IMR-90 (cell line): ENCODE measurements at regions not wholly inside any gene's neighbourhood (a gene's known extent, or its start where the extent isn't known, plus 50 kb on each side); places are given as distances from the start of the nearest gene placed in this dataset.
A peak's percentile ranks its signal among the peaks of the same experiment; 100 is the strongest.

ENCODE experiments used
- ATAC-seq: fragments of 200-7000 bp; cut with Tn5 transposase; 2 replicates; pipeline ENCODE4 v1.9.1; 2020; ENCODE audit warnings: low read depth, mild to moderate bottlenecking, moderate library complexity
- BruUV-seq: library from RNA; stranded (reverse); fragments of 400-500 nt; replicated peaks from 2 replicates; lab custom pipeline; 2021; lab: Mats Ljungman, UMichigan
- CTCF ChIA-PET: fragments of 300-600 bp; formaldehyde crosslinking; extraction: SDS; loops from one replicate; lab custom pipeline; 2021; ENCODE audit warnings: antibody characterized with exemption; lab: Yijun Ruan, JAX
- POLR2A ChIA-PET: fragments of 300-600 bp; sonication (Branson Sonifier 250); formaldehyde crosslinking; loops from one replicate; lab custom pipeline; 2022; ENCODE audit warnings: antibody characterized with exemption; ENCODE audit not compliant: unreplicated experiment; lab: Charles Lee
- DNase-seq: peaks from one replicate; pipeline ENCODE4 v3.0.0; 2013
- H2AFZ ChIP-seq: replicated peaks from 2 replicates; pipeline ENCODE3; 2013; ENCODE audit warnings: low read length, mild to moderate bottlenecking; ENCODE audit not compliant: poor library complexity
- H2AK5ac ChIP-seq: 2 replicates; pipeline ENCODE4 v1.6.1; 2013; ENCODE audit warnings: low read depth, low read length, inconsistent platforms
- H2AK9ac ChIP-seq: replicated peaks from 2 replicates; pipeline ENCODE3; 2013; ENCODE audit warnings: mild to moderate bottlenecking, low read depth, low read length, moderate library complexity; ENCODE audit not compliant: poor library complexity
- H2BK120ac ChIP-seq: 2 replicates; pipeline ENCODE4 v1.6.1; 2013; ENCODE audit warnings: low read depth, low read length, inconsistent platforms
- H2BK15ac ChIP-seq: 3 replicates; pipeline ENCODE4 v1.6.1; 2013; ENCODE audit warnings: low read depth, low read length, inconsistent platforms
- H2BK20ac ChIP-seq: 2 replicates; pipeline ENCODE4 v1.6.1; 2013; ENCODE audit warnings: low read depth, mild to moderate bottlenecking, inconsistent platforms, low read length, moderate library complexity
- H2BK5ac ChIP-seq: 2 replicates; pipeline ENCODE4 v1.6.1; 2013; ENCODE audit warnings: mild to moderate bottlenecking, low read depth, low read length, inconsistent platforms; ENCODE audit not compliant: poor library complexity, severe bottlenecking
- H3K14ac ChIP-seq: replicated peaks from 2 replicates; pipeline ENCODE4 v1.6.1; 2013; ENCODE audit warnings: low read depth, low read length, inconsistent platforms
- H3K18ac ChIP-seq: 2 replicates; pipeline ENCODE4 v1.6.1; 2013; ENCODE audit warnings: low read depth, low read length, control low read depth
- H3K23ac ChIP-seq: 2 replicates; pipeline ENCODE4 v1.6.1; 2013; ENCODE audit warnings: low read depth, low read length, inconsistent platforms
- H3K27ac ChIP-seq: 2 replicates; pipeline ENCODE4 v1.5.1; 2013; ENCODE audit warnings: mild to moderate bottlenecking, control low read depth, low read length; ENCODE audit not compliant: insufficient read depth
- H3K27me3 ChIP-seq: 2 replicates; pipeline ENCODE4 v1.6.1; 2013; ENCODE audit warnings: low read length; ENCODE audit not compliant: control insufficient read depth, insufficient read depth
- H3K36me3 ChIP-seq: 2 replicates; pipeline ENCODE4 v1.6.1; 2013; ENCODE audit warnings: low read length, mixed read lengths; ENCODE audit not compliant: control insufficient read depth, insufficient read depth
- H3K4ac ChIP-seq: 2 replicates; pipeline ENCODE4 v1.6.1; 2013; ENCODE audit warnings: low read depth, low read length, inconsistent platforms
- H3K4me1 ChIP-seq: 2 replicates; pipeline ENCODE4 v1.6.1; 2013; ENCODE audit warnings: low read length, mixed read lengths; ENCODE audit not compliant: control insufficient read depth, insufficient read depth
- H3K4me2 ChIP-seq: 2 replicates; pipeline ENCODE4 v1.6.1; 2013; ENCODE audit warnings: low read depth, mild to moderate bottlenecking, control low read depth, low read length, moderate library complexity
- H3K4me3 ChIP-seq: 2 replicates; pipeline ENCODE4 v1.5.1; 2013; ENCODE audit warnings: low read depth, mild to moderate bottlenecking, control low read depth, low read length, moderate library complexity; ENCODE audit not compliant: insufficient read depth
- H3K56ac ChIP-seq: 2 replicates; pipeline ENCODE4 v1.6.1; 2013; ENCODE audit warnings: low read length, inconsistent platforms; ENCODE audit not compliant: insufficient read depth; ENCODE audit errors: extremely low read depth
- H3K79me1 ChIP-seq, 2 experiments: 2 replicates each; pipeline ENCODE4 v1.6.1; 2013; ENCODE audit warnings: low read length in 2 of 2, inconsistent platforms in 1 of 2, low read depth in 1 of 2
- H3K9ac ChIP-seq: 2 replicates; pipeline ENCODE4 v1.6.1; 2013; ENCODE audit warnings: low read depth, low read length, control low read depth
- H3K9me1 ChIP-seq: 2 replicates; pipeline ENCODE4 v1.6.1; 2013; ENCODE audit warnings: low read length, inconsistent platforms; ENCODE audit not compliant: insufficient read depth
- H3K9me3 ChIP-seq: 2 replicates; pipeline ENCODE4 v1.6.1; 2013; ENCODE audit warnings: low read length; ENCODE audit not compliant: control insufficient read depth, insufficient read depth
- H4K20me1 ChIP-seq: 2 replicates; pipeline ENCODE4 v1.6.1; 2013; ENCODE audit warnings: low read length, inconsistent platforms; ENCODE audit not compliant: insufficient read depth
- H4K5ac ChIP-seq: 2 replicates; pipeline ENCODE4 v1.6.1; 2013; ENCODE audit warnings: mild to moderate bottlenecking, low read depth, low read length, control low read depth
- H4K8ac ChIP-seq, 2 experiments: 2 replicates each; pipeline ENCODE4 v1.6.1; 2013; ENCODE audit warnings: low read depth in 2 of 2, low read length in 2 of 2, control low read depth in 1 of 2, inconsistent platforms in 1 of 2
- H4K91ac ChIP-seq: 2 replicates; pipeline ENCODE4 v1.6.1; 2013; ENCODE audit warnings: low read depth, low read length, inconsistent platforms; ENCODE audit not compliant: insufficient read depth
- CHD1 ChIP-seq: IDR thresholded peaks from 2 replicates; pipeline ENCODE4 v1.6.1; 2012; ENCODE audit warnings: low read depth, low read length, improper control_type of control experiment
- MAFK ChIP-seq: IDR thresholded peaks from 2 replicates; pipeline ENCODE4 v1.6.1; 2012; ENCODE audit warnings: low read depth, low read length, improper control_type of control experiment
- POLR2A ChIP-seq: IDR thresholded peaks from 2 replicates; pipeline ENCODE4 v1.6.1; 2012; ENCODE audit warnings: mild to moderate bottlenecking, low read depth, low read length
- RAD21 ChIP-seq: IDR thresholded peaks from 2 replicates; pipeline ENCODE4 v1.6.1; 2012; ENCODE audit warnings: low read length, improper control_type of control experiment
- RCOR1 ChIP-seq: IDR thresholded peaks from 2 replicates; pipeline ENCODE4 v1.6.1; 2012; ENCODE audit warnings: mild to moderate bottlenecking, low read length, improper control_type of control experiment; ENCODE audit not compliant: insufficient replicate concordance
- RFX5 ChIP-seq: IDR thresholded peaks from 2 replicates; pipeline ENCODE4 v1.8.0; 2012; ENCODE audit warnings: low read depth, mild to moderate bottlenecking, low read length, moderate library complexity
- WGBS, 2 experiments: methylation state at CpG; one replicate each; pipeline versions ENCODE4 v1.1.5 to v1.1.7; 2013; ENCODE audit warnings: missing lambda C conversion rate in 2 of 2; ENCODE audit not compliant: insufficient read length in 1 of 2; ENCODE audit errors: extremely low coverage in 2 of 2; 5-methylcytosine and 5-hydroxymethylcytosine counted together
- dilution Hi-C: fragments of 300-500 bp; cut with HindIII; formaldehyde crosslinking; loops from one replicate; pipeline ENCODE4 v1.14.3; 2018; ENCODE audit warnings: low sequenced_read_pairs; ENCODE audit not compliant: unreplicated experiment
- in situ Hi-C: fragments of 300-500 bp; cut with MboI; formaldehyde crosslinking; loops from 3 replicates; pipeline ENCODE4 v1.14.3; 2019; ENCODE audit warnings: low sequenced_read_pairs, inconsistent platforms, mixed read lengths
- intact Hi-C: fragments of 100-400 bp; cut with micrococcal nuclease; formaldehyde crosslinking; loops from 2 replicates; pipeline ENCODE4 v1.10.0; 2022
- TF ChIP-seq, protein P1 (sequence below): fragments of 150-350 bp; IDR thresholded peaks from 2 replicates; pipeline ENCODE4 v1.6.1; 2017; ENCODE audit warnings: mild to moderate bottlenecking, antibody characterized with exemption, low read length, low read depth
- TF ChIP-seq, protein P2 (sequence below): conservative IDR thresholded peaks from 2 replicates; pipeline ENCODE4 v1.5.1; 2012; ENCODE audit warnings: mild to moderate bottlenecking, low read depth, low read length, improper control_type of control experiment

DNA sequence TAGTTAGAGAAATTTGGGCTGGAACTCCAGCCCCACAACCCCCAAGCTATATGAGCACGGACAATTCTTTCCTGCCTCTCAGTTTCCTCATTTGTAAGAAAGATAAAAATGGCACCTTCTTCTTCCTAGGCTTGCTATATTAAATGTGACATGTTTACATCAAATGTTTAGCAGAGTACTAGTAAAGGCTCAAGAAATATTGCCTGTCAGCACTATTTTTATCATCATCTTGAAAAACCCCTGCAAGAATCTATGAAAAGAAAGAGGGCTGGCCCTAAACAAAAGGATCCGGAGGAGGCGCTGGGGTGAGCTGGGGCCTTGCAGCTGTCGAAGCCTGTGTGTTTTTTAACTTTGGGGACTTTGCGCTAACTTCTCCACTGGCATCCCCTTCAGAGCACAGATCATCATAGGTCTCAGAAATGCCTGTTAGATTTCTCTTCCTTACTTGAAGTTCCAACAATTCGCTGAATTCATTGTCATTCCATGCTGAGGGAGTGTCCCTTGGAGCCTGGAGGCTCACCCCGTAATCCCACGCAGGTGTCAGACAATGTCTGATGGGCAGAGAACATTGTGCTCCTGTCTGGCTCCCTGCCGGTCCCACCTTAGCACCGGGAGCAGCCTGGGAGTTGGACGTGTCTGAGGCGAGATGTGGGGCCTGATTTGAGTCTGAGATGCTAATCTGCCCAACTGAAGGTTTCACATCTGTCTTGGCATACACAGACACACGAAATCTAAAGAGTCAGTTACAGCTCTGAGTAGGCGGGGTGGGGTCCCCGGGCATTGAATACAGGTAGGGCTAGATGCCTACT lies 206.8 kb downstream of the NUAK1 start:
- CTCF ChIA-PET = no interaction called here
- dilution Hi-C loops = no loop called here
- peak overlapping the region; percentile 25 for H2AFZ ChIP-seq

More for the DNA sequence above, 206.8 kb downstream of the NUAK1 start:
- peaks cover 19% of the 10 kb centered on the region for H3K4me1 ChIP-seq
- no peaks in the 10 kb centered on the region for H3K27me3 ChIP-seq
- DNase-seq (no peak), ATAC-seq (no peak)
- no peak overlapping the region for H3K56ac ChIP-seq
- H3K4me2 ChIP-seq = no peak overlapping the region
- in situ Hi-C loops = no loop called here
- H3K4me3 ChIP-seq = no peak overlapping the region
- no TSS peak for BruUV-seq
- POLR2A ChIA-PET = no interaction called here
- no peak overlapping the region; a peak in 1 of 4 replicates for H4K8ac ChIP-seq
- peak overlapping the region; percentile 44 for H2BK120ac ChIP-seq
- H3K4ac ChIP-seq = peak overlapping the region; percentile 68
- 0 out of 2 replicates have a peak overlapping the region, but pooled peaks have one; percentile 3 for H4K5ac ChIP-seq
- intact Hi-C loops = no loop called here
- H3K18ac ChIP-seq = peak overlapping the region; percentile 38; the same call in 1 of the 2 replicates
- peak overlapping the region; percentile 48; the same call in 1 of the 2 replicates for H4K91ac ChIP-seq
- peak overlapping the region; percentile 82 for H2AK5ac ChIP-seq
- H3K36me3 ChIP-seq = no peaks in the 10 kb centered on the region
- no peak overlapping the region for H3K14ac ChIP-seq
- H3K9me1 ChIP-seq = peaks cover 18% of the 10 kb centered on the region
- no peaks in the 10 kb centered on the region for H4K20me1 ChIP-seq
- WGBS, 2 experiments = 83% methylated on average over 7 of the region's 15 CpGs; no CpG with 5 or more reads in 1 of the 2 experiments
- H2BK20ac ChIP-seq = peak overlapping the region; percentile 32
- H3K23ac ChIP-seq = no peak overlapping the region; the same call in 1 of the 2 replicates
- TF ChIP-seq, protein P1, sequence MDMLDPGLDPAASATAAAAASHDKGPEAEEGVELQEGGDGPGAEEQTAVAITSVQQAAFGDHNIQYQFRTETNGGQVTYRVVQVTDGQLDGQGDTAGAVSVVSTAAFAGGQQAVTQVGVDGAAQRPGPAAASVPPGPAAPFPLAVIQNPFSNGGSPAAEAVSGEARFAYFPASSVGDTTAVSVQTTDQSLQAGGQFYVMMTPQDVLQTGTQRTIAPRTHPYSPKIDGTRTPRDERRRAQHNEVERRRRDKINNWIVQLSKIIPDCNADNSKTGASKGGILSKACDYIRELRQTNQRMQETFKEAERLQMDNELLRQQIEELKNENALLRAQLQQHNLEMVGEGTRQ = no peak
- TF ChIP-seq MAFK = peak; percentile 70
- TF ChIP-seq RAD21 = no peak
- TF ChIP-seq, protein P2, sequence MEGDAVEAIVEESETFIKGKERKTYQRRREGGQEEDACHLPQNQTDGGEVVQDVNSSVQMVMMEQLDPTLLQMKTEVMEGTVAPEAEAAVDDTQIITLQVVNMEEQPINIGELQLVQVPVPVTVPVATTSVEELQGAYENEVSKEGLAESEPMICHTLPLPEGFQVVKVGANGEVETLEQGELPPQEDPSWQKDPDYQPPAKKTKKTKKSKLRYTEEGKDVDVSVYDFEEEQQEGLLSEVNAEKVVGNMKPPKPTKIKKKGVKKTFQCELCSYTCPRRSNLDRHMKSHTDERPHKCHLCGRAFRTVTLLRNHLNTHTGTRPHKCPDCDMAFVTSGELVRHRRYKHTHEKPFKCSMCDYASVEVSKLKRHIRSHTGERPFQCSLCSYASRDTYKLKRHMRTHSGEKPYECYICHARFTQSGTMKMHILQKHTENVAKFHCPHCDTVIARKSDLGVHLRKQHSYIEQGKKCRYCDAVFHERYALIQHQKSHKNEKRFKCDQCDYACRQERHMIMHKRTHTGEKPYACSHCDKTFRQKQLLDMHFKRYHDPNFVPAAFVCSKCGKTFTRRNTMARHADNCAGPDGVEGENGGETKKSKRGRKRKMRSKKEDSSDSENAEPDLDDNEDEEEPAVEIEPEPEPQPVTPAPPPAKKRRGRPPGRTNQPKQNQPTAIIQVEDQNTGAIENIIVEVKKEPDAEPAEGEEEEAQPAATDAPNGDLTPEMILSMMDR = no peak
- no peak for TF ChIP-seq RCOR1
- TF ChIP-seq CHD1 = no peak
- no peak for TF ChIP-seq POLR2A
- TF ChIP-seq RFX5 = no peak
- H3K9me3 ChIP-seq = no peaks in the 10 kb centered on the region
- peak overlapping the region; percentile 77 for H2AK9ac ChIP-seq
- H2BK5ac ChIP-seq = no peak overlapping the region
- H3K79me1 ChIP-seq = 0 out of 4 replicates have a peak, but pooled peaks cover 0 to 3% of the 10 kb centered on the region in 2 experiments
- no peak overlapping the region for H3K27ac ChIP-seq
- H2BK15ac ChIP-seq = peak overlapping the region; percentile 82; the same call in 2 of the 3 replicates
- H3K9ac ChIP-seq = no peak overlapping the region
